ENCODE measurements at regions not wholly inside any gene's neighbourhood (a gene's known extent, or its start where the extent isn't known, plus 50 kb on each side); places are given as distances from the start of the nearest gene placed in this dataset.
A peak's percentile ranks its signal among the peaks of the same experiment; 100 is the strongest.

GRCh38 chrX:30504309-30504708 is 73.3 kb downstream of the TASL start:
- no peak for DNase-seq (ENCODE audit: low read depth)
- H3K4me3 ChIP-seq (ENCODE audit: low read depth, low read length) = no peak overlapping the region
- no peak for TF ChIP-seq CTCF (conservative IDR thresholded peaks at IDR 0.05; ENCODE audit: low read depth, low read length)

- no peak for TF ChIP-seq CTCF (conservative IDR thresholded peaks at IDR 0.05; ENCODE audit: low read depth, low read length)
- no peak overlapping the region for H3K4me3 ChIP-seq (ENCODE audit: low read depth, low read length)
- no peak for DNase-seq (ENCODE audit: low read depth)
Measured at GRCh38 chrX:30495468-30495867, 82.1 kb downstream of the TASL start.

- H3K4me3 ChIP-seq (ENCODE audit: low read depth, low read length) = no peak overlapping the region
- peak; percentile 18 for TF ChIP-seq CTCF (conservative IDR thresholded peaks at IDR 0.05; ENCODE audit: low read depth, low read length)
- no peak for DNase-seq (ENCODE audit: low read depth)
Measured at GRCh38 chrX:30493348-30493747, 84.2 kb downstream of the TASL start.

- no peak overlapping the region for H3K4me3 ChIP-seq (ENCODE audit: low read depth, low read length)
- no peak for DNase-seq (ENCODE audit: low read depth)
- peak; percentile 38 for TF ChIP-seq CTCF (conservative IDR thresholded peaks at IDR 0.05; ENCODE audit: low read depth, low read length)
Measured at GRCh38 chrX:30489323-30489722, 88.2 kb downstream of the TASL start.

GRCh38 chrX:30488092-30488491 is 89.5 kb downstream of the TASL start:
- TF ChIP-seq CTCF (conservative IDR thresholded peaks at IDR 0.05; ENCODE audit: low read depth, low read length) = peak; percentile 55
- no peak overlapping the region for H3K4me3 ChIP-seq (ENCODE audit: low read depth, low read length)
- DNase-seq (ENCODE audit: low read depth) = no peak

- DNase-seq (ENCODE audit: low read depth) = no peak
Measured at GRCh38 chrX:30483996-30484395, 93.6 kb downstream of the TASL start.

More at GRCh38 chrX:30483996-30484395, 93.6 kb downstream of the TASL start:
- TF ChIP-seq CTCF (conservative IDR thresholded peaks at IDR 0.05; ENCODE audit: low read depth, low read length) = no peak
- no peak overlapping the region for H3K4me3 ChIP-seq (ENCODE audit: low read depth, low read length)
